MM.1S (cell line): ENCODE measurements at regions not wholly inside any gene's neighbourhood (a gene's known extent, or its start where the extent isn't known, plus 50 kb on each side); places are given as distances from the start of the nearest gene placed in this dataset.

Source experiments
- EZH2phosphoT487 ChIP-seq: fragments of 300-600 bp; sonication (generic); IDR thresholded peaks from 2 replicates; pipeline ENCODE4 v1.6.1; 2018; ENCODE audit warnings: antibody characterized with exemption, low read length
- TF ChIP-seq, protein P1 (sequence below): fragments of 300-600 bp; sonication (generic); IDR thresholded peaks from 2 replicates; pipeline ENCODE4 v1.5.1; 2016; ENCODE audit warnings: antibody characterized with exemption, low read length, mixed read lengths

DNA sequence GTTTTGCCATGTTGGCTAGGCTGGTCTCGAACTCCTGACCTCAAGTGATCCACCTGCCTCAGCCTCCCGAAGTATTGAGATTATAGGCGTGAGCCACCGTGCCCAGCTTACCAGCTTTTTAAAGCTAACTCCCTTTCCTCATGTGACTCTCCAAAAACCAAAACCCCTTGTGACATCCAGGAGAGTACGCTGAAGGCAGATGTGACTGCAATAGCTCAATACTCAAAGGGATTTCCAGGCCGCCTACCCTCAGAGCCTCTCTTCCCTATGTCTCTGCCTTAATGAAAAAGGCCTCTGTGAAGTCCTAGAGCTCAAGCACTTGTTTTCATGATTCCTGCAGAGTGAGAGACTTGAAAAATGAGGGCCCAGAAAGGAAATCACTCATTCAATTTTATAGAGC lies 82.6 kb downstream of the TEX35 start:
- TF ChIP-seq EZH2phosphoT487 = no peak
- TF ChIP-seq, protein P1, sequence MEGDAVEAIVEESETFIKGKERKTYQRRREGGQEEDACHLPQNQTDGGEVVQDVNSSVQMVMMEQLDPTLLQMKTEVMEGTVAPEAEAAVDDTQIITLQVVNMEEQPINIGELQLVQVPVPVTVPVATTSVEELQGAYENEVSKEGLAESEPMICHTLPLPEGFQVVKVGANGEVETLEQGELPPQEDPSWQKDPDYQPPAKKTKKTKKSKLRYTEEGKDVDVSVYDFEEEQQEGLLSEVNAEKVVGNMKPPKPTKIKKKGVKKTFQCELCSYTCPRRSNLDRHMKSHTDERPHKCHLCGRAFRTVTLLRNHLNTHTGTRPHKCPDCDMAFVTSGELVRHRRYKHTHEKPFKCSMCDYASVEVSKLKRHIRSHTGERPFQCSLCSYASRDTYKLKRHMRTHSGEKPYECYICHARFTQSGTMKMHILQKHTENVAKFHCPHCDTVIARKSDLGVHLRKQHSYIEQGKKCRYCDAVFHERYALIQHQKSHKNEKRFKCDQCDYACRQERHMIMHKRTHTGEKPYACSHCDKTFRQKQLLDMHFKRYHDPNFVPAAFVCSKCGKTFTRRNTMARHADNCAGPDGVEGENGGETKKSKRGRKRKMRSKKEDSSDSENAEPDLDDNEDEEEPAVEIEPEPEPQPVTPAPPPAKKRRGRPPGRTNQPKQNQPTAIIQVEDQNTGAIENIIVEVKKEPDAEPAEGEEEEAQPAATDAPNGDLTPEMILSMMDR = no peak
